HG03442 (cell line): ENCODE measurements at regions not wholly inside any gene's neighbourhood (a gene's known extent, or its start where the extent isn't known, plus 50 kb on each side); places are given as distances from the start of the nearest gene placed in this dataset.
"Not testable (repeated sequence)": the region's sequence is repeated elsewhere in the genome, so short reads cannot be mapped to it uniquely, and the experiment has no call there.

Experiments
- ATAC-seq: cut with Tn5 transposase; IDR thresholded peaks from one replicate; pipeline ENCODE4 v1.9.1; 2021; ENCODE audit warnings: mild to moderate bottlenecking, moderate library complexity; ENCODE audit not compliant: unreplicated experiment

DNA sequence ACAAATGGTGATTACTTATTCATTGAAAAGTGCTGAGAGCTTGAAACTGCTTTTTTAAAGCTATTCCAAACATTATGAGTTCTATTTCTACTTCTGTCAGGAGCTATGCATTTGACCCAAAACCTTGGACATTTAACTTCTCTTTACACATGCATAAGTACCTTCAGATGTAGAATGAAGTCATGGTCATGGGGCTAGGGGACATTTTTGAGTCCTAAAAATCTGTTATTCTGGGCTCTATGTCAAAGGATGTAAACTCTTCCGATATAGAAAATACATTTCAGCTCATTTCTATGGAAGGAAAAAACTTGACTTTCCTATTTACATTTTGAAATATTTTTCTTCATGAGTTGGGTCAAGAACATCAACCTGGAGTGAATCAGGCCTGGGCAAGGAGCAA lies 179.5 kb upstream of the CXCL12 start:
- ATAC-seq: no peak

GRCh38 chr10:44564790-44565189 lies 179.9 kb upstream of the CXCL12 start:
- no peak for ATAC-seq

DNA sequence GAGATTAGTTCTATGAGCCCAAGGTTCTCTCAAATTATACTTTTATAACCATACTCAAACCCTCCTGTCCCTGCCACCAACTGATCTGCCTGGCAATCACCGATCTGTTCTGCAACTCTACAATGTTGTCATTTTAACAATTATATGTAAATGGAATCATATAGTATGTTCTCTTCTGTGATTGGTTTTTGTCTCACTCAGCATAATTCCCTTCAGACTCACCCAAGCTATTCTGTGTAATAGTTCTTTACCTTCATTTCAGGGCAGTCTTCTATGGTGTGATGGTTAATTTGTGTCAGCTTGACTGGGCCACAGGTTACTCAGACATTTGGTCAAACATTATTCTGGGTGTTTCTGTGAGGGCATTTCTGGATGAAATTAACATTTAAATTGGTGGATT lies 181.9 kb upstream of the CXCL12 start:
- no peak for ATAC-seq

- no peak for ATAC-seq
These were observed 182.6 kb upstream of the CXCL12 start for GRCh38 chr10:44567471-44567870.

- no peak for ATAC-seq
These were observed 184.5 kb upstream of the CXCL12 start for GRCh38 chr10:44569193-44570091.

DNA sequence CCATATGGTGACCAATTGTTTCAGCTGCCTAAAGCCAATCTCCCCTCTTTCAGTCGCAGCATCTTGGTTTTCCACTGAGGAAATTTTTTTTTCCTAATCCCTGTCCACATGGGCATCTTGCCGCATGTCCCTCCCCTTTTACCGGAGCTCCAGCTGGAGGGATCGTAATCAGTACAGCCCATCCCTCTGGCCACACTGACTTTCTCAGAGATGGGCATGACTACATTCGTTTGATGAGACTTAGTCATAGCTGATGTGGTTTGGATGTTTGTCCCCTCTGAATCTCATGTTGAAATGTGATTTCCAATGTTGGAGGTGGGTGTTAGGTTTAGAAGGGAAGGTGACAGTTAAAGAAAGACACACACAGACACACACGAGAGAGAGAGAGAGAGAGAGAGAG lies 186.8 kb upstream of the CXCL12 start:
- ATAC-seq: no peak

- no peak for ATAC-seq
These were observed 187.2 kb upstream of the CXCL12 start for GRCh38 chr10:44572146-44572545.

GRCh38 chr10:44573821-44574220 lies 188.9 kb upstream of the CXCL12 start:
- ATAC-seq: no peak

DNA sequence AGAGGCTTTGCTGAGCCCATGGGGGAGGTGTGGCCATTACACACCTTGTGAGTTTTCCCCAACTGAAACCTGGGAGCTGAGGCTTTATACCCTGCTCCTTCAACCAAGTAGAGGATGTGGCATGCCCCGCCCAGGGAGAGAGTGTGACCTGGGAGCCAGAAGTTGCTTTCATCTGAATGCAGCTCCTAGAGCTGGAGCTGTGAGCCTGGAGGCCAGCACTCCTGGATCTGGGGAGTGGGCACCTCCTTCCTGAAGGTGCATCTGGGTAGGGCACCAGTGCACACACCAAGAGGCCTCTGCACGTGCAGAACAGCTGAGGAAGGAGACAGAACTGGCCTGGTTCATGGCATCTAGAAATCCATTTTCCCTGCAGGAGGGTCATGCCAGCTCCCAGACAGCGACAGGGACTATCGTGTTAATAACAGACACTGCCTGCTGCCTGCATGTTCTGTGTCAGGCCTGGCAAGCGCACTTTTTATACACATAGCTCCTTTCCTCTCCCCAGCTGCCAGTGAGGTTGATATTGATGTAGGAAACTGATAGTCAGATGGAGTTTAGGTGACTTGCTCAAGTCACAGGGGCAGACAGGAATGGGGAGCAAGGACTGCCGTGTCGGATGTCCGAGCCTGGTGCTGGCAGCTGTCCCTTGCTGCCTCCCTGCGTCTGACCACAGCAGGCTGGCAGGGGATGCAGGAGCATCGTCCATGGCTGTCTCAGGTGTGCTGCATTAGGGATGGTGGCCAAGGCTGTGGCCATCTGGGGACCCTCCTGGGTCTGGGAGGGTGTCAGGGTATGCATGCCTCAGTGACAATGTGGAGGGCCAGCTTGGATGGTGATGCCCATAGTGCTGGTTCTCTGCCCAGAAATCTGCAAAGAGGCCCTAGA lies 189.9 kb upstream of the CXCL12 start:
- no peak for ATAC-seq

DNA sequence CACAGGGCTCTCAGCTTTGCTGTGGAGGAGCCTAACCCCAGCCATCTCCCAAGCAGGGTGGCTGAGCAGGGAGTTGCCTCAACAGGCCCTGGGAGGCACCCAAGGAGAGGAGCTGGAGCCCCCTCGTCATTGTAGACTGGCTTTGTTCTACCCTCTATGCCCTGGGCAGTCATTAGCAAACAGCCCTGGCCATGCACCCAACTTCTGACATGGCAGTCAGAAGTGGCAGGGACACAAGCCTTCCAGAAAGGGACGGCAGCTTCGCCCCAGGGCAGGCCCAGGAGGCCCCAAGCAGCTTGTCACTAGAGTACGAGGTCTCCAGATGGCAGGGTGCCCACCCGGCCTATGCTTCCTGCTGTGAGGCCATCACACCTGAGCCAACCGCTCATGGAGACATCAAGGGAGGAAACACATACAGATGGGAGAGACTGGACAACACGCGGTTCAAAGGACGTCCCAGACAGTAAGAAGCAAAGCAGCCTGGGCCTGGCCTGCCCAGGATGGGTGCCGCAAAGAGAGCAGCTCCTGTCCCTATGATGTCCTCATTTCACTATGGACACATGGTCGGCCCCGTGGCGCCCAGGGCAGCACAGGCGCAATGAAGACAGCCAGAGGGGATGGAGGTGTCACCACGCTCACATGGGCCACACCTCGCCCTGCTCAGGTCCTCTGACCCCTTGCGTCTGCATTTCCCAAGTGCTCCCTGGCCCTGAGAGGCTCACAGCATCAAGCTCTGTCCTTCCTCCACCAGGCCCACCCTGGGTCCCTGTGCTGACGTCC lies 190.9 kb upstream of the CXCL12 start:
- ATAC-seq: no peak

DNA sequence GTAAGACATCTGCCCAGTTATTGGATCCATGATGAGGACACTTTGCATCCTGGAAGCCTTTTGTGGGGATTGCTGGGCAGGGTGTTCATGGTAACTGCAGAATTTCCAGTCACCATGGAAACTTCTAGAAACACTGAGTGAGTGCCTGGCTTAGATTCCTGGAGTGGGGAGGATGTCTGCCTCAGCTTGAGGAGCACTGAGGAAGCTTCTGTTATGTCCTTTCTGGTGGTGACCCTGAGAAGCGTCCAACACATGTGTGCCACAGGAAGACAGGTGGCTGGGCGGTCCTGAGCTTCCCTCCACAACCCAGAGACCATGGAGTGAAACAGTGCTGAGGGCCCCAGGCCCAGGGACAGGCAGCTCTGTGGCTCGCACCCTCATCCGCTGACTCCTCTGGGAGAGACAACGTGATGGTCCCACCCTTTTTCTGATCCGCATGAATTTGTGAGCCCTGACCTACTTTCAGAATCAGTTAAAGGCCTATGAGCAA lies 191.8 kb upstream of the CXCL12 start:
- ATAC-seq: no peak

DNA sequence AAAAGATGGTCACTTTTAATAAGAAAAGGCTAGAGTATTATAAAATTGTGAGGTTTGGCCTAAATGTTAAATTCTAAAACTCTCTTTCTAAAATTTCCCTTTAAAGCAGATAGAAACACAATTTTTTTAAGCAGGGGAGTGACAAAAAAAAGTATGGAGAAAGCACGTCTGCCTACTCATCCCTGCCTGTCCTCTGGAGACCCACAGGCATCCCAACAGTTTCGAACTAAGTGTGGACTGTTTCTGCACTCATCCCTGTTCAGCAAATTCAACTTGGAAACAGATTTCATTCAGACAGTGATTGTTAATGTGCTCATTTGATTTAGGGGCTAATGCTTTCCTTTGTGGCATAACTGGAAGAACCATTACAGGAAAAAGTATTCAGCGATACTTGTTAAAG lies 192.6 kb upstream of the CXCL12 start:
- no peak for ATAC-seq

DNA sequence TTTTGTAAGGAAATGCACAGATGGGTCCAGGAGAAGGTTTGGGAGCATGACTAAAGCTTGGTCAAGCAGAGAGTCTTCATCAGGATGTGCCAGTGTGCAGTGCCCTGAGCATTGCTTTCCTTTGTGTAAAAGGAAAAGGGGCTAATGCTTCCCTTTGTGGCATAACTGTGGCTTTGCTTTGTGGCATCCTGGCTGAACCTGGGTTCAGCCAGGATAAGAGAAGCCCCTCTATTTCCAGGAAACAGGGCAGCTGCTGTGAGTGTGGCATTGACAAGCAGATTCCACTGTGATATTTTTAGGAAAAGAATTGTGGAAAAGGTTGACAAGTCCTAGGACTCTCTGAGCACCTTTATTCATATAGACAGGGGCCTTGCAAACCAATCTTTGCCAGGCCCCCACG lies 193.4 kb upstream of the CXCL12 start:
- ATAC-seq: no peak

DNA sequence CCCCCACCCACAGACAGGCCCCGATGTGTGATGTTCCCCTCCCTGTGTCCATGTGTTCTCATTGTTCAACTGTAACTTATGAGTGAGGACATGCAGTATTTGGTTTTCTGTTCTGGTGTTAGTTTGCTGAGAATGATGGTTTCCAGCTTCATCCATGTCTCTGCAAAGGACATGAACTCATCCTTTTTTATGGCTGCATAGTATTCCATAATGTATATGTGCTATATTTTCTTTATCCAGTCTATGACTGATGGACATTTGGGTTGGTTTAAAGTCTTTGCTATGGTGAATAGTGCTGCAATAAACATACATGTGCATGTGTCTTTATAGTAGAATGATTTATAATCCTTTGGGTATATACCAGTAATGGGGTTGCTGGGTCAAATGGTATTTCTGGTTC lies 194.1 kb upstream of the CXCL12 start:
- ATAC-seq: not testable (repeated sequence)

- ATAC-seq: no peak
These were observed 197.1 kb upstream of the CXCL12 start for GRCh38 chr10:44581996-44582395.

- no peak for ATAC-seq
These were observed 202.8 kb upstream of the CXCL12 start for GRCh38 chr10:44587488-44588318.

- no peak for ATAC-seq
These were observed 204.5 kb upstream of the CXCL12 start for GRCh38 chr10:44589181-44589943.

- no peak for ATAC-seq
These were observed 205.1 kb upstream of the CXCL12 start for GRCh38 chr10:44589944-44590449.

DNA sequence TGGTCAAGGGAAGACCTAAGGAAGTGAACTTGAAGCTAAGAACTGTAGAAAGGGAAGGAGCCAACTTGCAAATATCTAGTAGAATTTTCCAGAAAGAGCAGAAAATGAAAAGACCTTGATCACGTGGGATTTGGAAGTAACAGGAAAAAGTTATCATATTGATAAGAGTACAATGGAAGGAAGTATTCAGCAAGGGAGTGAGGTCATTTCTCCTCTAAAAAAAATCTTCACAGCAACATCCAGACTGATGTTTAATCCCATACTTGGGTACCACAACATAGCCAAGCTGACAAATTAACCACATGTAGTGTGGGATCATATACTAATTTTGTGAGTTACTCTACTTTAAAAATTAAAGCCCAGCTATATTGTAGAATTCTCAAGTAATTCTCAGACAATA lies 207.0 kb upstream of the CXCL12 start:
- ATAC-seq: no peak
